Panc1 (cell line): ENCODE measurements at regions not wholly inside any gene's neighbourhood (a gene's known extent, or its start where the extent isn't known, plus 50 kb on each side); places are given as distances from the start of the nearest gene placed in this dataset.

Source experiments
- CTCF ChIP-seq: fragments of 450-650 bp; IDR thresholded peaks from 2 replicates; pipeline ENCODE4 v1.5.1; 2017; ENCODE audit warnings: mild to moderate bottlenecking
- POLR2AphosphoS5 ChIP-seq: IDR thresholded peaks from 2 replicates; pipeline ENCODE4 v1.6.1; 2012; ENCODE audit warnings: mild to moderate bottlenecking, low read depth, low read length, moderate library complexity
- TF ChIP-seq, protein P1 (sequence below), 2 experiments: IDR thresholded peaks; 2 replicates each; pipeline ENCODE4 v1.6.1; 2011 to 2012; ENCODE audit warnings: low read depth in 2 of 2, control low read depth in 1 of 2, low read length in 1 of 2, mild to moderate bottlenecking in 1 of 2, moderate library complexity in 1 of 2; ENCODE audit not compliant: insufficient read depth in 1 of 2

DNA sequence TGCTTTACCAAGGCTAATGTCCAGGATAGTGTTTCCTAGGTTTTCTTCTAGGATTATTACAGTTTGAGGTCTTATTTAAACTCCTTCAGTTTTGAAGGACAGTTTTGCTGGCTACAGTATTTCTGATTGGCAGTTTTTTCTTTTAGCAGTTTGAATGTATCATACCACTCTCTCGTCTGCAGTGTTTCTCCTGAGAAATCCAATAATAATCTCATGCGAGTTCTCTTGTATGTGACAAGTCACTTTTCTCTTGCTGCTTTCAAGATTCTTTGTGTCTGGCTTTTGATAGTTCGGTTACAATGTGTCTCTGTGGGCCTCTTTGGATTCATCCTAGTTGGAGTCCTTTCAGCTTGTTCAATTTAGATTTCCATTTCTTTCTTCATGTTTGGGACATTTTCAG, 53.0 kb upstream of the EHHADH start:
- TF ChIP-seq CTCF (no peak), POLR2AphosphoS5 (no peak)
- TF ChIP-seq, protein P1, sequence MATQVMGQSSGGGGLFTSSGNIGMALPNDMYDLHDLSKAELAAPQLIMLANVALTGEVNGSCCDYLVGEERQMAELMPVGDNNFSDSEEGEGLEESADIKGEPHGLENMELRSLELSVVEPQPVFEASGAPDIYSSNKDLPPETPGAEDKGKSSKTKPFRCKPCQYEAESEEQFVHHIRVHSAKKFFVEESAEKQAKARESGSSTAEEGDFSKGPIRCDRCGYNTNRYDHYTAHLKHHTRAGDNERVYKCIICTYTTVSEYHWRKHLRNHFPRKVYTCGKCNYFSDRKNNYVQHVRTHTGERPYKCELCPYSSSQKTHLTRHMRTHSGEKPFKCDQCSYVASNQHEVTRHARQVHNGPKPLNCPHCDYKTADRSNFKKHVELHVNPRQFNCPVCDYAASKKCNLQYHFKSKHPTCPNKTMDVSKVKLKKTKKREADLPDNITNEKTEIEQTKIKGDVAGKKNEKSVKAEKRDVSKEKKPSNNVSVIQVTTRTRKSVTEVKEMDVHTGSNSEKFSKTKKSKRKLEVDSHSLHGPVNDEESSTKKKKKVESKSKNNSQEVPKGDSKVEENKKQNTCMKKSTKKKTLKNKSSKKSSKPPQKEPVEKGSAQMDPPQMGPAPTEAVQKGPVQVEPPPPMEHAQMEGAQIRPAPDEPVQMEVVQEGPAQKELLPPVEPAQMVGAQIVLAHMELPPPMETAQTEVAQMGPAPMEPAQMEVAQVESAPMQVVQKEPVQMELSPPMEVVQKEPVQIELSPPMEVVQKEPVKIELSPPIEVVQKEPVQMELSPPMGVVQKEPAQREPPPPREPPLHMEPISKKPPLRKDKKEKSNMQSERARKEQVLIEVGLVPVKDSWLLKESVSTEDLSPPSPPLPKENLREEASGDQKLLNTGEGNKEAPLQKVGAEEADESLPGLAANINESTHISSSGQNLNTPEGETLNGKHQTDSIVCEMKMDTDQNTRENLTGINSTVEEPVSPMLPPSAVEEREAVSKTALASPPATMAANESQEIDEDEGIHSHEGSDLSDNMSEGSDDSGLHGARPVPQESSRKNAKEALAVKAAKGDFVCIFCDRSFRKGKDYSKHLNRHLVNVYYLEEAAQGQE (IDR thresholded peaks at IDR 0.05; ENCODE audit: insufficient read depth in 1 of 2, low read depth in 2 of 2, low read length in 1 of 2), result no peak
